Suppressor macrophage (primary cell): ENCODE measurements at regions not wholly inside any gene's neighbourhood (a gene's known extent, or its start where the extent isn't known, plus 50 kb on each side); places are given as distances from the start of the nearest gene placed in this dataset.
"Not testable (repeated sequence)": the region's sequence is repeated elsewhere in the genome, so short reads cannot be mapped to it uniquely, and the experiment has no call there.

ENCODE experiments used
- DNase-seq, 4 experiments: peaks; one replicate each; pipeline ENCODE4 v3.0.0-alpha.2; 2020 to 2022

DNA sequence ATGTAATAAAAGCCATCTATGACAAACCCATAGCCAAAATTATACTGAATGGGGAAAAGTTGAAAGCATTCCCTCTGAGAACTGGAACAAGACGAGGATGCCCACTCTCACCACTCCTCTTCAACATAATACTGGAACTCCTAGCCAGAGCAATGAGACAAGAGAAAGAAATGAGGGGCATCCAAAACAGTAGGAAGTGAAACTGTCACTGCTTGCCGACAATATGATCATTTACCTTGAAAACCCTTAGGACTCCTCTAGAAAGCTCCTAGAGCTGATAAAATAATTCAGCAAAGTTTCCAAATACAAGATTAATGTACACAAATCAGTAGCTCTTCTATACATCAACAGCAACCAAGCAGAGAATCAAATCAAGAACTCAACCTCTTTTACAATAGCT, 241.0 kb upstream of the ZEB2 start:
- not testable (repeated sequence) for DNase-seq

DNA sequence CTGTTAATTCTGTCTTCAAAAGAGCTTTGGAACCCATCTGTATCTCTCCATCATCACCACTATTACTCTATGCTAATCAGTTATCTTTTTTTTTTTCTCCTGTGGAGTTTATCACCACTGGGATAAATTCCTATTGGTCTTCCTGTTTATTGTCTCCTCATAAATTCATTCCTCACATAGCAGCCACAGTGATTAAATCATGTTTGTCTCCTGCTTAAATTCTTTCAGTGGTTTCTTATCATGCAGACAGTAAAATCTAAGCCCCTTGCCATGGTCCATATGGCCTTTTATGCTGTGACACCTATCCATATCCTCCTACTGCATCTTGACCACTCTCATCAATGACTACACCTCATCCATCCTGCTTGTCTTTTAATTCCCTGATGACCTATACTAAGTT, 239.8 kb upstream of the ZEB2 start:
- DNase-seq = no peak

DNA sequence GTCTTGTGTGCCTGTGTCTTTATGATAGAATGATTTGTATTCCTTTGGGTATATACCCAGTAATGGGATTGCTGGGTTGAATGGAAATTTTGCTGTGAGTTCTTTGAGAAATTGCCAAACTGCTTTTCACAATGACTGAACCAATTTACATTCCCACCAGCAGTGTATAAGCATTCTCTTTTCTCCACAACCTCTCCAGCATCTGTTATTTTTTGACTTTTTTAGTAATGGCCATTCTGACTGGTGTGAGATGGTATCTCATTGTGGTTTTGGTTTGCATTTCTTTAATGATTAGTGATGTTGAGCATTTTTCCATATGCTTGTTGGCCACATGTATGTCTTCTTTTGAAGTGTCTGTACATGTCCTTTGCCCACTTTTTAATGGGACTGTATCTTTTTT, 238.3 kb upstream of the ZEB2 start:
- DNase-seq = not testable (repeated sequence)

DNA sequence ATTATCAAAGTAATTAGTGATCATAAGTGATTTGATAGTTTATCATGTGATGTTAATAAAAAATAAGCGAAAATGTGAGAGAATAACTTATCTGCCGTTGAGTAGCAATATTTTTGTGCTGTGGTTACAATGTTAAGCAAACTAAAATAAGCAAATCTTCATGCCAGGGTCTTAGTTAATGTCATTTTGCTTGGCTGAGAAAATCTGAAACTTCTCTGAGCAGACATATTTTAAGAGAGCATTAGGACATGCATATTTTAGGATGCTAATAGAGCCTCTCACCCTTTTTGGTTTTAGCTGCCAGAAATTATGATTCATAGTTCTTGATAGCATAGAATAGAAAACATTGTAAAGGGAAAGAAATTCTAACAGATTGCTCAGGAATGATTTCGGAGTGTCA, 233.5 kb upstream of the ZEB2 start:
- no peak for DNase-seq

DNA sequence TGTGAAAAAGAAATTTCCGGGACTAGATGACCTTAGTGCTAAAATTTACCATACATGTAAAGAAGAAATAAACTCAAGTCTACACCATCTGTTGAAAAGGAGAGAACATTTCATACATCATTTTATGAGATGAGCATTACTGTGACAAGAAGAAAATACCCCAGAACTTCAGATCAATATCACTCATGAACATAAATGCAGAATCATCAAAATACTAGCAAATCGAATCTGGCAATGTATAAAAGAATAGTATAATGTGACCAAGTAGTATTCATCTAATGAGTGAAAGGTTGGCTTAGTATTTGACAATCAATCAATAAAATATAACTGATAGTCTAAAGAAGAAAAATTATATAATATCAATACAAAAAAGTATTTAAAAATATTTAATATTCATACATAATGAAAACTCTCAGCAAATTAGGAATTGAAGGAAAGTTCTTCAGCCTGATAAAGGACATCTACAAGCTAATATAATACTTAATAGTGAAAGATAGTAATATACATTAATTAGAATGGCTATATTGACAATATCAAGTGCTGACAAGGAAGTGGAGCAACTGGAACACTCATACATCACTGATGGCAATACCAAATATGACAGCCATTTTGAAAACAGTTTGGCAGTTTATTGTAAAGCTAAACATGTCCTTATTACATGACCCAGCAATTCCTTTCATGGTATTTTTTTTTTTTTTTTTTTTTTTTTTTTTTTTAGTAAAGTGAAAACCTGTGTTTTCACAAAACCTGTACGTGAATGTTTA, 231.4 kb upstream of the ZEB2 start:
- DNase-seq = no peak

DNA sequence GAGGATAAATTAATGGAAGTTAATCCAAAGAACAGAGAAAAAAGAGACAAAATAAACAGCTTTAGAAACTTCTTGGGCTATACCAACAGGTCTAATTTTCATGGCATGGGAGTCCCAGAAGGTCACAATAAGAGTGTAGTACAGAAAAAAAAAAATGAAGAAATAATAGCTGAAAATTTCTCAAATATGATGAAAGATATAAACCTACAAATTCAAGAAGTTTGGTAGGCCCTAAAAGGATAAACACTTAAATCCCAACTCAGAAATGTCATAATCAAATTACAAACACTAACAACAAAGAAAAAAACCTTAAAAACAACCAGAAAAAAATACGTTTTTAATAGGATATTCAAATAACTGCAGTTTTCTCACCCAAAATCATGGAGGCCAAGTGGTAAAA, 229.3 kb upstream of the ZEB2 start:
- no peak for DNase-seq

DNA sequence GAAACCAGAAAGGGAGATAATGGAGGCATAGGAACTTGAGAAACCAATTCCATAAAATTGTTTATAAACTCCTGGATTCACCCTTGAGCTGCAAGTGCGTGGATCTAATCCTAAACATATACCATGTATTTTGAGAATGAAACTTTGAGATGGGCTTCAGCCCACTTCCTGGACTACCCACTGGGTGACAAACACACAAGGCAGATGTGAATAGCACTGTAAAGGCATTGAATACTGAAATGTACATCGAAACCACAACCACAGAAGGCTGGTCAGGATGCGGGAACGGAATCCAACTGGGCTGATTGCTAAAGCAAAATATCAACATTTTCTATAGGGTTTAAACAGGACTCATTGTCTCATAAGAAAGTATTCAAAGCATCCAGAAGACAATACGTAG, 228.5 kb upstream of the ZEB2 start:
- no peak for DNase-seq

DNA sequence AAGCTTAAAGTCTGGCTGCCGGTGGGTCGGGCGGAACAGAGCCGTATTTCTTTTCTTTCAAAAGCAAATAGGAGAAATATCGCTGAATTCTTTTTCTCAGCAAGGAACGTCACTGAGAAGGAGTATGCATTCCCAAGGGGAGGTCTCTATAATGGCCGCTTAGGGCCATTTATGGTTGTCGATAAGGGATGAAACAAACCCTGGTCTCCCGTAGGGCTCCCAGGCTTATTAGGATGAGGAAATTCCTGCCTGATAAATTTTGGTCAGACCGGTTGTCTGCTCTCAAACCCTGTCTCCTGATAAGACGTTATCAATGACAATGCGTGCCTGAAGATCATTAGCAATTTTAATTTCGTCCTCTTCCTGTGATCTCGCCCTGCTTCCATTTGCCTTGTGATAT, 227.7 kb upstream of the ZEB2 start:
- no peak for DNase-seq

DNA sequence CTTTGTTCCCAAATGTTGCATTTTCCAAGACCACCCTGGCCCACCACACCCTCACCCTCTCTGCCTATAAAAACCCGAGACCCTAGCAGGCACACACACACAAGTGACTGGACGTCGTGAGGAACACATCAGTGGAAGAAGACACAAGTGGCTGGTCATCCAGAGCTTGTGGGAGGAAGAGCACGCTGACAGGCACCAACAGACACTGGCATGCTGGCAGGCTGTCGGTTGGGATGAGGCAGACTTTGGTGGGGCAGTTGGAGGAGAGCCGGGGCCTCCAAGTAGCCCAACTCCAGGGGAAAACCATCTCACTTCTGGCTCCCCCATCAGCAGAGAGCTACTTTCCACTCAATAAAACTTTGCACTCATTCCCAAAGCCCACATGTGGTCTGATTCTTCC, 225.5 kb upstream of the ZEB2 start:
- no peak for DNase-seq

DNA sequence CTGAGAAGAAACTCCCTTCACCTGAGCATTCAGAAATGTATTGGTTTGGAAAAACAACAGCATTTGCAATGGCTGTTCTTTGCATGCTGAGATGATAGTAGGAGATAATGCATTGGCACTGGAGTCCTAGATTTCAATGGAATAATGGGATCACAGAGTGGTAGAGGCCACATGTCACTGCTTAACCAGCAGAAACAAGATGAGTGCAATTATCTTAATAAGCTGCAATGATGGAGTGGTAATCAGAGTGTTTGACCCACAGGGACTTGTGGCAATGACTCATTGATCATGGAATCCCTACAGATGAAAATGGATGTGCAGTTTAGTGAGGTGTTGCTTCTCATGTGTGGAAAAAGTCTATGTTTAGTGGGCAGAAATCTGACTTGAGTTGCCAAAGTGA, 218.8 kb upstream of the ZEB2 start:
- no peak for DNase-seq

DNA sequence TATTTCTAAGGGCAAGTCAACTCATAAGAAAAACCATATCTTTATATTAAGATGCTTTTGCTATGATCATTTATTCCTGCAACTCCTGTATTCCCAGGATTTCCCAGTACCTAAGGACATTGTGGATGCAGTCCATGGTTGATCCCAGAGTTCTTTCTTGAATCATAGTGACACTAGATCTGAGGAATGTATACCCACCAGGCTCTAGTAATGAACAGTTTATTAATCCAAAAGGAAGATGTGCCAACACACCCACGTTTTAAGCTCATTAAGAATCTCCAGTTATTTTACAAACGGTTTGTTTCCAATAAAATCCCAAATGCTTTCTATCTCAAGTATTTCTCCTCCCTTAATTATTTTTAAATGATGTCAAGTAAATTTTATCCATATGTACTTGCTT, 210.8 kb upstream of the ZEB2 start:
- DNase-seq = no peak

DNA sequence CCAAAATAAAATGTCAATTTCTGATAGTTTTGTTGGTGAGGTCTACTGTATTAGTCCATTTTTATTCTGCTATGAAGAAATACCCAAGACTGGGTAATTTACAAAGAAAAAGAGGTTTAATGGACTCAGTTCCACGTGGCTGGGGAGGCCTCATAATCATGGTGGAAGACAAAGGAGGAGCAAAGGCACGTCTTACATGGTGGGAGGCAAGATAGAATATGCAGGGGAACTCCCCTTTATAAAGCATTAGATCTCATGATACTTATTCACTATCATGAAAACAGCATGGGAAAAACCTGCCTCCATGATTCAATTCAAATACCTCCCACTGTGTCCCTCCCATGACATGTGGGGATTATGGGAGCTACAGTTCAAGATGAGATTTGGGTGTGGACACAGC, 204.5 kb upstream of the ZEB2 start:
- DNase-seq = not testable (repeated sequence)

DNA sequence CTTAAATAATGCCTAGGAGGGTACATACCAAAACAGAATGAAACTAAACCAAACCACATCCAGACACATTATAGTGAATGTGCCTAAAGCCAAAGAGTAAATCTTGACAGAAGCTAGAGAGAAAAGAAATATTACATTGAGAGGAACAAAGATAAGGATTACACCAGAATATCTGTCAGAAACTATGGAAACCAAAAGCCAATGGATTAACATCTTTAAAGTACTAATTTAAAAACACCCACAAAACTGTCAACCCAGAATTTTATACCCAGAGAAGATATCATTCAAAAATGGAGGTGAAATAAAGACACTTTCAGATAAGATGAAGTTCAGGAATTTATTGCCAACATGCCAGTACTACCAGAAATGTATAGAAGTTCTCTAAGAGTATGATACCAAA, 198.5 kb upstream of the ZEB2 start:
- DNase-seq = no peak

DNA sequence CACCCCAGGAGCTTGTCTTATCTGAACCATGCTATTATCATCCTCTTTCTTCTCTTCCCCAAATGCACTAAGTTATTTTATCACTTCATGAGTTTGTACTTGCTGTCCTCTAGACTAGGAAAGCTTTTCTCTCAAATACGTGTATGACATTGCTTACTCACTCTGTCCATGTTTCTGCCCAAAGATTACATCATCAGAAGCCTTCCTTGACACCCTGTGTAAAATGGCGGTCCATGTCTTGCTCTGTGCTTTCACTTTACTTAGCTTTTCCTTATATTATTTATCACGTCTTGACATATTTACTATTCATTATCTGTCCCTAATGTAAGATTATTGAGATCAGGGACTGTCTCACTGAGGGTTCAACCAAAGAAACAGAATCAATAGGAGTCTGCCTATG, 196.1 kb upstream of the ZEB2 start:
- DNase-seq = no peak

DNA sequence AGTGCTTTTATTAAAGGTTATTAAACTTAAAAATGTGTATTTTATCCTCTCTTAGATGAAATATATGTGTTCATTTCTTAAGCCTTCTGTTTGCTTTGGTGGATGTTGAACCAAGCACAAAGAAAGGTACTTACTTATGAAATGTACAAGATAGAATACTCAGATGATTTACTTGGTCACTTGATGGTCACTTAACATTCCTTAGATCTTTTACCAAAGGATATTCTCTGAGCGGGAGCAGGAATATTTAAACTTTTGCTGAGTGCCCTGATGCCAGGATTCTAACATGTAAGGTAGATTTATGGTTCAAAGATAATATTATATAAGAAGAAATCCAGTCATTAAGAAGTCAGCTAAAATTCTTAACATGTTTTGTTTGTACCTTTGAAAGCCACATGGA, 193.5 kb upstream of the ZEB2 start:
- no peak for DNase-seq

DNA sequence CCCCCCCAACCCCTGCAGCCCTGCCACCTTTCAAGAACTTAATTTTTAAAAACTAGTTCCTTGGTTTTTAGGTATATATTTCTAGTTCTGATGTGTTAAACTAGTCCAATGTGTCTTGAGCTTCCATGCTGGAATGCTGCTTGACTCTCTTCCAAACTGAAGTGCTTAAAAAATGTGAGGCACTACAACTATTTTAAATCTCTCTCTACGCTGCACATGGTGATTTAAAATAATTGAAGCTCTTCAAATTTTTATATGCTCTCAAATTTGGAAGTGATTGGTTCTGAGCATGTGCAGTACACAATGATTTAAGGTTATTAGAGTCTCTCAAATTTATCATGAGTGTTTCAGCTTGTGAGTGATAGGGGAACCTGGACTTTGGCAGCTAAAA, 192.6 kb upstream of the ZEB2 start:
- DNase-seq = no peak

DNA sequence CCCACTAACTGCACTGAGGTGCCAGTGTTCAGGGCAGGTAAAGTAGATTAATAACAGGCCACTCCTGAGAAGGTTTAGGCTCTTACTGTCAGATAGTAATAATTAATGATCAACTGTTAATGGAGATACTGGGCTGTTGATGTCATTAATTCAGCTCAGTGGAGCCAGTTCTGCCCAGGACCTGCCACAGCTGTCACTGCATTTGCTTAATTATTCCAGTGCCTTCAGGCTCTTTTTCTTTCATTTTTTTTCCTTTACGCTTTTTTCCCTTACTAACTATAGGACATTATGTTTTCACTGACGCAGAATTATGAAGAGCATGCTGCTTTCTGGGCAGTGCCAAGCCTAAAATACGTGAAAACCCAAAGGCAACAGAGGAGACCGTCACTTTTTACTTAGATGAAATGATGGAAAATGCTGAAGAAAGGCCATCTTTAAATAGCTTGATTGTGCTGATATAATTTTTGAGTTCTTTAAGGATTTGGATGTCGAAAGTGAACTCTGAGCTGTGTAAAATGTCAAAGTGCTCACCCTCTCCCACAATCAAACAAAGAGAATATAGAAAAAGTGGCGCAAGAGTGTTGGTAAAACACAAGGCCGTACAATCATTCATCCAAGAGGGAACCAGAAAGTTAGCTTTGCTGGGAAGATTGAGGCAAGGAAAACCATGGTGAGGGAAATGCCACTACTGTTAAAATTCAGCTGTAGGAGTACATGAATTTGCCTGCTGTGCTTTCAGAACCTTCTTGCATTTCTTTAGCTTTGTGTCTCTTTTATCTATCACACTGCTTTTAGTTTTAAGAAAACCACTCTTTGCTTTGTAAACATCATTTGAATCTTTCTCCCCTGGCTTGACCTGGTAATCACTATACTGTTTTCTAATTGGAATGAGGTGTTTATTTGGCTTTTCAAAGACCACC, 192.0 kb upstream of the ZEB2 start:
- peak in 1 of 4 experiments; percentile 26 for DNase-seq

DNA sequence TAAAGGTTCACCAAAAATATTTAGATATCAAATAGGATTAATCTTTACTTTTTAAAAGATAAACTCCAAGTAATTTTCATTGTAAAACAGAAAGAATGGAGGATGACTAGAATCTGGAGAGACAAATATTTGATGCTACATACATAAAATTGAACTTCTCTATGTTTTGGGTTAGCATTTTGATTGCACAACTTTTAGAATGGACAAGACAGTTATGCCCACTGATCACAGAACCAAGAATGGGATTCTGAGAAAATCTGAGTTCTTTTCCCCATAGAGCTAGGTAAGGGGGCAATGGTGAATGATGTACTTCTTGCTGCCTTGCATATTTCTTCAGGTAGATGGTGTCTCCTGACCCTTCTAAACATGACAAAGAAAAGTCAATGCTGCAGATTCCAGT, 191.2 kb upstream of the ZEB2 start:
- DNase-seq = no peak

DNA sequence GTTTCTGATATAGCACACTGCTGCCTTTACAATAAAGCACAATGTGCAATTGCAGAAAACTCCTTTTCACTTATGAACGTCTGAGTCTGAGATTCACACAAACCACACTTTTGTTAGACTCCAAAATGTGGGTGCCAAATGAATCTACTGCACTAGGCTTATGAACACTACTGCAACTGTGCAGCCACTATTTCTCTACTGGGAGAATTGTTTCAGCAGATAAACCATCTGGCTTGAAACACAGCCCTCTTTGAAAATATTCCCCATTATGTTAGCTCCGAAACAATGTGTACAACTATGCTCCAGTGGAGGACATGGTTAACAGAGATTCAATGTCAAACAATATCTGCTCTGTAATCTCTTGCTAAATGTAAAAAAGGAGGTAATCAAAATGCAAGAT, 188.7 kb upstream of the ZEB2 start:
- no peak for DNase-seq

DNA sequence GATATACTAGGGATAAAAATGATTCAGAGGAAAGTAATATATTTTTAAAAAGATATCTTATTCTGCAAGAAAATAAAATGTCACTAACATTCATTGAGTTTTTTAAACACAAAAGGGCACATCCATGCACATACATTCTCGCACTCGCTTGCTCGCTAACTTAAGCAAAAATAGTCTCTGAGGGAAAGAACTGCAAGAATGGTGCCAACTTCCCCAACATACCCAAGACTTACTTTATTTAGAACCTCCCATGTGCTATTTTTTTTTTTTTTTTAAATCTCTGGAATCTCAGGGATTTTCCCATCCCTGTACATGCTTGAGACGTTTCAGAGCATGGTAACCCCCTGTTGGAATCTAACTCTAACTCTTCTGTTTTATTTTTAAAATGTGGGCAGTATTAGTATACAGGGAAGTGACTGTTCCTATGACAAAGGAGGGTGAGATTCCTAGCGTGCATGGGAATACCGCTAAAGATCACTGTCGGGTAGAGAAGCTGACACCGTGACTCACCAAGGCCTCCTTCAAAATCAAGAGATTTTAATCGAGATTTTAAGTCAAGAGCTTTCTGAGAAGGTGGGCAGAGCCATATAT, 187.9 kb upstream of the ZEB2 start:
- DNase-seq = no peak

DNA sequence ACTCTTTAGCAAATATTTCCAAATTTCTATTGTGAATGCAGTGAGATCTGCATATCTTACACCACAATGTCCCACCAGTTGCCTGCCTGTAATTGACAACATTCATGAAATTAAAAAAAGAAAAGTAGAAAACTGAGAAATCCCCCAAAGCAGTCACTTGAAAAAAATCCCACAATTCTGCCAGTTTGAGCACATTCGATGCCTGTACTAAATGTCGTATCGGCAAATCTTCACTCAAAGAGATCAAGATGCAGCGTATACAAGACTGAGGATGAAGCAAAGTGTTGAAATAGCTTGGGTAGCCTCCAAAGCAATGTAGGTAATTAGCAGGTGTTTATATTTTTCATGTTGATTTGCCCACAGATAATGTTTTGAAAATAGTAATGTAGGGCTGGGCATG, 186.7 kb upstream of the ZEB2 start:
- DNase-seq = no peak

DNA sequence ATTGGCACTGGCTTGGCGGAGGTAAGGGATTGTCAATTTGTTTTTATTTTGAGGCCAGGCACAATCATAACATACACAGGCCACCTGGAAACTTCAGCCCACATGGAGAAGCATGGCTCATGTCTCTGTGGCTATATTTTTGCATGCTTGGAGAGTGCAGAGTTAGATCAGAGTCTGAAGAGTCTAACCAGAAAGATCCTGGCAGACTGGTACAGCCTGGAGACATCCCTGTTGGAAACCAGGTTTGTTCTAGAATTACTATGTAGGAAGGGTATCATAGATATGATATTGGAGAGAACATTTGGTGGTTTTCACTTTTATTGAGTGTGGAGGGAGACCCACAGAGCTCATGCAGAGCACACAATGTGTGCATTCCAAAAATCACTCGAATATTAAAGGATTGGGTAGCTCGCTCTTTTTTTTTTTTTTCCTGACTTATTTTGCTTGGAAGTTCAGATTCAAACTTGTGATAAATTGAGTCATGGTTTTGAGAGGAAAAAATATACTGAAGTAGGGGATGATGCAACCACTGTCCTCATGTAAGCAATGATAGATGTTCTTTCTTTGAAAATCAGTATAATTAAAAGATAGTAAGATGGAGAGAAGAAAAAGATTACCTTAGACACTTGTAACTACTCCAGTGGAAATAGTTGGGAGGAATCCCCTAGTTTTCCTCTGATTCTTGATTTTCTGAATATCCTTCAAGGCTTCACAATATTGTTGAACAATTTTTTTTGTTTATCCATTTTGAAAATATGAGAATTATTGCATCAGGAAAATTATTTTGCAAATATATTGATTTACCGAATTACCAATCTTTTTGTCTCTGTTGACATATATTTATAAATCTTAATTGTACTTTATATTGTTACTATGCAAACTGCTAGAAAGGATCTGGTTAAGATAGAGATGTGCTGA, 185.7 kb upstream of the ZEB2 start:
- peak in 2 of 4 experiments; percentile 60 to 63 for DNase-seq

DNA sequence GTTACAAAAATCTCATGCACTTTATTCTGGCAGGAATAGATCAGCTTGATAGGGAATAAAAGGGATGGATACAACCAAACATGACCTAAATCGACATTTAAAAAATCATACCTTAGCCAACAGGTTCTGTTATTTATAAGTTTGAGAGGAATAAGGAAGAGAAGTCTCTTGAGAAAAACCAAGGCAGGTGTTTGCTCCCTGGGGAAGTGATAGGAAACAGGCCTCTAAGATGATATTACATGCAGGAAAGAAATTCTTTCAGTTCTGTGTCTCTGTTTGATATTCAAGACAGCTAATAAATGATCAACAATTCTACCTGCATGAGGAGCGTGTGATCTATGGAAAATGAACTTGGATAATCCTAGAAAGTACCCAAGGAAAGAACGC, 184.8 kb upstream of the ZEB2 start:
- no peak for DNase-seq
